GM13977 (cell line): ENCODE measurements at regions not wholly inside any gene's neighbourhood (a gene's known extent, or its start where the extent isn't known, plus 50 kb on each side); places are given as distances from the start of the nearest gene placed in this dataset.

Experiments used
- DNase-seq: peaks from one replicate; pipeline ENCODE4 v3.0.0; 2012; ENCODE audit warnings: low spot score
- in situ Hi-C: fragments of 300-500 bp; cut with MboI; formaldehyde crosslinking; loops from one replicate; pipeline ENCODE4 v1.12.0; 2022; ENCODE audit warnings: low sequenced_read_pairs, low pct_unique_long_range_greater_than_20kb, mixed read lengths, inconsistent platforms; ENCODE audit not compliant: unreplicated experiment
- TF ChIP-seq, protein P1 (sequence below): IDR thresholded peaks from 2 replicates; pipeline ENCODE4 v1.5.1; 2012; ENCODE audit warnings: mild to moderate bottlenecking, control low read depth; ENCODE audit not compliant: insufficient read depth; ENCODE audit errors: extremely low read depth, missing control alignments

DNA sequence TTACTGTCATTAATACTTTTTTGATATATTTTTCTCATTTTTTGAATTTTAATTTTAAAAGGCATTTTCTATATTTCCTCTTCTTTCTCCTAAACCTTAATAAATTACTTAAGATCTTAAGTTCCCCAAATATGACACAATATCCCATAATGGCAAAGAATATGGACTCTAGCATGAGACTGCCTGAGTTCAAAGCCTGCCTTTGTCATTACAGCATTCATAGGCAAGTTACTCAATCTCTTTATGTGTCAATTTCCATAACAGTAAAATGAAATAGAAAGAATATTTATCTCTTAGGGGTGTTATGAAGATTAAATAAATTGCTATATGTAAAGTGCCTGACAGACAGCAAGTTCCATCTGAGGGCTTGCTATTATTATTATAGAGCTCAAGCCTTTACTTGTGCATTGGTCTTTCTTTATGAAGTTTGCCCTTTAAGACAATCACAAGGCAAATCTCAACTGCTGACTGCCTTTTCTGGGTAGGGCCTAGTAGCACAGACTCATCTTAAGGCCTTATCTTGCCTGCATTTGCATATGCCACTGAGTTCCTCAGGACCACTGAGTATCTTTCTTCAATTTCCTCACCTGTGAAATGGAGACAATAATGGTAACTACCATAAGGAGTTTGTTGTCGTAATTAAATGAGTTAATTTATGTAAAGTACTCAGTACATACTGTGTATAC, 231.0 kb downstream of the NRIP1 start:
- TF ChIP-seq, protein P1, sequence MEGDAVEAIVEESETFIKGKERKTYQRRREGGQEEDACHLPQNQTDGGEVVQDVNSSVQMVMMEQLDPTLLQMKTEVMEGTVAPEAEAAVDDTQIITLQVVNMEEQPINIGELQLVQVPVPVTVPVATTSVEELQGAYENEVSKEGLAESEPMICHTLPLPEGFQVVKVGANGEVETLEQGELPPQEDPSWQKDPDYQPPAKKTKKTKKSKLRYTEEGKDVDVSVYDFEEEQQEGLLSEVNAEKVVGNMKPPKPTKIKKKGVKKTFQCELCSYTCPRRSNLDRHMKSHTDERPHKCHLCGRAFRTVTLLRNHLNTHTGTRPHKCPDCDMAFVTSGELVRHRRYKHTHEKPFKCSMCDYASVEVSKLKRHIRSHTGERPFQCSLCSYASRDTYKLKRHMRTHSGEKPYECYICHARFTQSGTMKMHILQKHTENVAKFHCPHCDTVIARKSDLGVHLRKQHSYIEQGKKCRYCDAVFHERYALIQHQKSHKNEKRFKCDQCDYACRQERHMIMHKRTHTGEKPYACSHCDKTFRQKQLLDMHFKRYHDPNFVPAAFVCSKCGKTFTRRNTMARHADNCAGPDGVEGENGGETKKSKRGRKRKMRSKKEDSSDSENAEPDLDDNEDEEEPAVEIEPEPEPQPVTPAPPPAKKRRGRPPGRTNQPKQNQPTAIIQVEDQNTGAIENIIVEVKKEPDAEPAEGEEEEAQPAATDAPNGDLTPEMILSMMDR: no peak
- no peak for DNase-seq
- in situ Hi-C loops: loop anchor here (25.0 kb wide), 1 partner anchor 97 kb away; no protein-coding TSS in a partner anchor

DNA sequence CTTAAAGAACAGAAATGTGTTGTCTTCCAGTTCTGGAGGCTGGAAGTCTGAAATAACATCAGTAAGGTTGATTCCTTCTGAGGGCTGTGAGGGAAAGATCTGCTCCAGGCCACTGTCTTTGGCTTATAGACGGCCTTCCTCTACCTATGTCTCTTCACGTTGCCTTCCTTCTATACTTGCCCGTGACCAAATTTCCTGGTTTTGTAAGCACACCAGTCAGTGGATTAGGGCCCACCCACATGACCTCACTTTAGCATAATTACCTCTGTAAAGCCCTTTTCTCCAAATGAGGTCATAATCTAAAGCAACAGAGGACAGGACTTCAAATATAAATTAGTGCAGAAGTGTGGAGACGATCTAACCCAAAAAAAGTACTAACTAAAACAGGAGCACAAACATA, 231.6 kb downstream of the NRIP1 start:
- no peak for DNase-seq
- TF ChIP-seq, protein P1: no peak
- in situ Hi-C loops: loop anchor here (25.0 kb wide), 1 partner anchor 96 kb away; no protein-coding TSS in a partner anchor

DNA sequence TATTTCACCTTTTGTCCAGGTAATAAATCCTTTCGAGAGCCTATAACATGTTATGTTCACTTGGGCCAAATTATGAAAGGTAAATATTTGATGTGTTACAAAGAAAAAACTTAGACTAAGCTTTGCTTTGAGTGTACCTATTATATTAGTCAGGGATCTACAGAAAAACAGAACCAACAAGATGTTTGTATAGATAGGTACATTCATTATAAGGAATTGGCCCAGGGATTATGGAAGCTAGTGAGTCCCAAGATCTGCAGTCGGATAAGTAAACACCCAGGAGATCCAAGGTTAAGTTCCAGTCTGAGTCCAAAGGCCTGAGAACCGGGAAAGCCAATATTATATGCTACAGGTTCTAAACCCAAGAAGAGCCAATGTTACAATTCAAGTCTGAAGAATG, 234.5 kb downstream of the NRIP1 start:
- in situ Hi-C loops: loop anchor here (25.0 kb wide), 1 partner anchor 93 kb away; no protein-coding TSS in a partner anchor
- no peak for DNase-seq
- TF ChIP-seq, protein P1: no peak

DNA sequence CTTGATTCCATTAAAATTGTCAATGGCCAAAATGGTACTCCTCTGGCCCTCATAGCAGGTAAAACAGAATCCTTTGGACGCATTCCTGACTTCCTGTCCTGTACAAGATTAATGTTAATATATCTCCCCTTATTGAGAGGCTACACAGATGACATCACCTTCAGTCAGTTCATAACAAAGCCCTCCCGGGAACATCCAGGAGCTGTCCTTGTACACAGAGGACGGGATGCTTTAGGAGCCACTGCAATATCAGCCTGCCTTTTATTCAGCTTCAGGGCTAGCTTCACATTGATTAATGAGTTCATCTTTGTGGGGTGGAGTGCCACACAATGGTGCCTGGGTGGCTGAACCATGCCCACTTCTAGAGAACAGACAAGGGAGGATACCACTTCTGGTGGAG, 235.1 kb downstream of the NRIP1 start:
- in situ Hi-C loops: loop anchor here (25.0 kb wide), 1 partner anchor 92 kb away; no protein-coding TSS in a partner anchor
- no peak for DNase-seq
- TF ChIP-seq, protein P1: no peak

DNA sequence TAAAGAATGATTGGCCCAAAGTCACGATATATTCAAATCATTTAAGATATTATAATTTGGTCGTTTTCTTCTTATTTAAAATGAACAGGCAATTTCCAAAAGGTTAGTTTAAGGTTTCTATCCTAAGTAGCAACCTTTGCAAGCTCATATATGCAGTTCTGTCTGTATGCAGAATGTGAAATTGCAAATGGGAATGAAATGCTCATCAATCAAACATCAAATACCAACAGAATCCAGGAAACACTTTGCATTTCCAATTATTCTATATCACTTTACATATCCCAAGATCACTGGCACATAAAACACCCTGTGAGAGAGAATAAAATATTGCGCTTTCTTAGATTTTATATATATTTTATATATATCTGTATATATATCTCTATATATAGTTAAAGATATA, 237.3 kb downstream of the NRIP1 start:
- TF ChIP-seq, protein P1: no peak
- in situ Hi-C loops: loop anchor here (25.0 kb wide), 1 partner anchor 90 kb away; no protein-coding TSS in a partner anchor
- DNase-seq: no peak

DNA sequence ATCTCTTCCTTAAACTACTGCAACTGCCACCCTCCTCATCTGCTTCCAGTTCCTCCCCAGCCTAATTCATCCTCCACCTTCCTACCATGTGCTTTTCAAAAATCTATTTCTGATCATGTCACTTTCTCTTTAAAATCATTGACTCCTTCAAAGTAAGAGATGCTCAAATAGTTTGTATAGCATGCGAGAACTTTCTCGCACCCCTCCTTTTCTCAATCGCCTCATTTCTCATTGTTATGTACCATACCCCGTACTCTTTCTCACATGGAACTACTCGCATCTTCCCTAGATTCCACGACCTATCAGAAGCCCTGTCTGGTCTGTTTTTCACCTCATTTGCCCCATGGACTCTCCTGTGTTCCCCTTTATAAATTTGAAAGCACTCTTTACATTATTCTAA, 238.2 kb downstream of the NRIP1 start:
- TF ChIP-seq, protein P1: no peak
- DNase-seq: no peak
- in situ Hi-C loops: loop anchor here (25.0 kb wide), 1 partner anchor 89 kb away; no protein-coding TSS in a partner anchor
